ENCODE measurements at regions not wholly inside any gene's neighbourhood (a gene's known extent, or its start where the extent isn't known, plus 50 kb on each side); places are given as distances from the start of the nearest gene placed in this dataset.

DNA sequence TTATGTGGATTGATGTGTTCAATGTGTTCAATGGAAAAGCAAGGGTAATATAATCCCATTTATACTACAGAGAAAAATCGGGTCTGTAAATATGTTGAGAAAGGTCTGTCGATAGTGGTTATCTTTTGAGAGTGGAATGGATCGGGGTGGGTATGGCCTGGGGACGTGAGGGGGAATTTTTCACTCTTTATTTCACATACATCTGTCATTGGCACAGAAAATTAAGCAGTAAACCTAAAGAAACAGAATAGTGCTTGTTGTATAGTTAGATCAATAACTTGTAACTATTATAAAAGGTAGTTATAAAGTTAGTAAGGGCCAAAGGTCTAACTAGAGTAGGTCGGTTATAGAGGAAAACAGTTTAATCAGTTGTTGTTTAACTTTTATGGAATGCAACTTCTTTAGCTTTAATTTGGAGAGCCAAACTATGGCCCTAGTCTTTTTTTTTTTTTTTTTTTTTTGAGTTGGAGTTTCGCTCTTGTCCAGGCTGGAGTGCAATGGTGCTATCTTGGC lies 66.1 kb upstream of the ABL1 start:
- TF ChIP-seq EZH2phosphoT487 (IDR thresholded peaks at IDR 0.05; ENCODE audit: borderline replicate concordance, low read length) = no peak
- TF ChIP-seq, protein P1, sequence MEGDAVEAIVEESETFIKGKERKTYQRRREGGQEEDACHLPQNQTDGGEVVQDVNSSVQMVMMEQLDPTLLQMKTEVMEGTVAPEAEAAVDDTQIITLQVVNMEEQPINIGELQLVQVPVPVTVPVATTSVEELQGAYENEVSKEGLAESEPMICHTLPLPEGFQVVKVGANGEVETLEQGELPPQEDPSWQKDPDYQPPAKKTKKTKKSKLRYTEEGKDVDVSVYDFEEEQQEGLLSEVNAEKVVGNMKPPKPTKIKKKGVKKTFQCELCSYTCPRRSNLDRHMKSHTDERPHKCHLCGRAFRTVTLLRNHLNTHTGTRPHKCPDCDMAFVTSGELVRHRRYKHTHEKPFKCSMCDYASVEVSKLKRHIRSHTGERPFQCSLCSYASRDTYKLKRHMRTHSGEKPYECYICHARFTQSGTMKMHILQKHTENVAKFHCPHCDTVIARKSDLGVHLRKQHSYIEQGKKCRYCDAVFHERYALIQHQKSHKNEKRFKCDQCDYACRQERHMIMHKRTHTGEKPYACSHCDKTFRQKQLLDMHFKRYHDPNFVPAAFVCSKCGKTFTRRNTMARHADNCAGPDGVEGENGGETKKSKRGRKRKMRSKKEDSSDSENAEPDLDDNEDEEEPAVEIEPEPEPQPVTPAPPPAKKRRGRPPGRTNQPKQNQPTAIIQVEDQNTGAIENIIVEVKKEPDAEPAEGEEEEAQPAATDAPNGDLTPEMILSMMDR (IDR thresholded peaks at IDR 0.05; ENCODE audit: low read depth, low read length, poor library complexity, severe bottlenecking) = no peak
- Histone ChIP-seq H3K4me1 (ENCODE audit: control insufficient read depth, low read length) (peaks cover 18% of the 10 kb centered on the region), H4K20me1 (ENCODE audit: control insufficient read depth, insufficient read depth, low read depth, low read length) (peaks cover 7% of the 10 kb centered on the region; the same call in 1 of the 2 replicates), H3F3A (ENCODE audit: control insufficient read depth, insufficient read depth) (no peaks in the 10 kb centered on the region), H3K27ac (ENCODE audit: low read depth, low read length) (no peak overlapping the region), H3K4me3 (ENCODE audit: low read length) (no peak overlapping the region), H3K36me3 (ENCODE audit: control insufficient read depth, low read length) (no peaks in the 10 kb centered on the region), H3K79me2 (ENCODE audit: control insufficient read depth, low read length) (peaks cover 40% of the 10 kb centered on the region), H3K9me3 (ENCODE audit: control insufficient read depth, insufficient read depth, low read length) (no peaks in the 10 kb centered on the region), H3K4me2 (ENCODE audit: low read length) (no peak overlapping the region), H3K9me2 (replicated peaks; ENCODE audit: control insufficient read depth, low read length) (no peaks in the 10 kb centered on the region), H3K27me3 (ENCODE audit: control insufficient read depth, low read length) (no peaks in the 10 kb centered on the region)

DNA sequence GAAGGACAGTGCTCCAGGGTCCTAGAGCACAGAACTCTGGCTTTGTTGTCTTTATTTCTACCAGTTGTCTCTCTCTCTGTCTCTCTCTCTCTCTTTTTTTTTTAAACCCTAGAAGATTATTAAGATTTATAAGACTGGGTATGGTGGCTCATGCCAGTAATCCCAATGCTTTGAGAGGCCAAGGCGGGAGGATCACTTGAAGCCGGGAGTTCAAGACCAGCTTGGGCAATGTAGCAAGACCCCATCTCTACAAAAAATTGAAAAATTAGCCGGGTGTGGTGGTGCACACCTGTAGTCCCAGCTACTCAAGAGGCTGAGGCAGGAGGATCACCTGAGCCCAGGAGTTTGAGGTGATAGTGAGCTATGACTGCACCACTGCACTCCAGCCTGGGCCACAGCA lies 65.0 kb upstream of the ABL1 start:
- Histone ChIP-seq H4K20me1 (ENCODE audit: control insufficient read depth, insufficient read depth, low read depth, low read length) (peaks cover 7% of the 10 kb centered on the region; the same call in 1 of the 2 replicates), H3K4me3 (ENCODE audit: low read length) (no peak overlapping the region), H3K79me2 (ENCODE audit: control insufficient read depth, low read length) (peaks cover 41% of the 10 kb centered on the region), H3K9me3 (ENCODE audit: control insufficient read depth, insufficient read depth, low read length) (no peaks in the 10 kb centered on the region), H3K27me3 (ENCODE audit: control insufficient read depth, low read length) (no peaks in the 10 kb centered on the region), H3K9me2 (replicated peaks; ENCODE audit: control insufficient read depth, low read length) (no peaks in the 10 kb centered on the region), H3K36me3 (ENCODE audit: control insufficient read depth, low read length) (no peaks in the 10 kb centered on the region), H3K27ac (ENCODE audit: low read depth, low read length) (no peak overlapping the region), H3K4me1 (ENCODE audit: control insufficient read depth, low read length) (peaks cover 22% of the 10 kb centered on the region), H3F3A (ENCODE audit: control insufficient read depth, insufficient read depth) (no peaks in the 10 kb centered on the region), H3K4me2 (ENCODE audit: low read length) (no peak overlapping the region)
- TF ChIP-seq EZH2phosphoT487 (IDR thresholded peaks at IDR 0.05; ENCODE audit: borderline replicate concordance, low read length) = no peak
- TF ChIP-seq, protein P1 (IDR thresholded peaks at IDR 0.05; ENCODE audit: low read depth, low read length, poor library complexity, severe bottlenecking) = no peak

DNA sequence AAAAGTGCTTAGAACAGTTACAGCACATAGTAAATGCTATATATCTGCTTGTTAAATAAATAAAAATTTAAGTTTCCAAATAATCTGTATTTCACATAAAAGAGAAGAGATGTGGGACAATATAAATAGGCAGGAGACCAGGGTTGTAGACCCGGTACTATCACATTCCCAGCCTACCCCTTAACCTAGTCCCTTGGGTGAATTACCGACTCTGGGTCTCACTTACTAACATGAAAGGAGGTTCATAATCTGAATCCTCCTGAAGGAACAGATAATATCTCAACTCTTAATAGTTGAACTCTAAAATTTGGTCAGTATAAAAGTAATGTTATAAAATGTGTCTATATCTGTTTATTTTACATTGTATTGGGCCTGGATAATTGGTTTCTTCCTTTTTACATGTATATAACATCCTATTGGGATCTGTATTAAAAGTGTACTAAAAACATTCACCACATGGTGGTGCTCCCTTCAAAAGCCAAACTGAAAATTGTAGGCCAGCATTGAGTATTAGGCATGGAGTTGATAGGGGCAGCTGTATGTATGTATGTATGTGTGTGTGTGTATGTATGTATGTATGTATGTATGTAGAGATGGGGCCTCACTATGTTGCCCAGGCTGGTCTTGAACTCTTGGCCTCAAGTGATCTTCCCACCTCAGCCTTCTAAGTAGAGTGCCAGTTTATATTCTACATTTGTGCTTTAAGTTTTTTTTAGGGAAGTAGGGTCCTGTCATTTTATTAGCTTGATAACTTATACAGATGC lies 64.2 kb upstream of the ABL1 start:
- H3K79me2 ChIP-seq (ENCODE audit: control insufficient read depth, low read length) = peaks cover 37% of the 10 kb centered on the region
- H3K36me3 ChIP-seq (ENCODE audit: control insufficient read depth, low read length) = no peaks in the 10 kb centered on the region
- H3F3A ChIP-seq (ENCODE audit: control insufficient read depth, insufficient read depth) = no peaks in the 10 kb centered on the region
- H3K9me3 ChIP-seq (ENCODE audit: control insufficient read depth, insufficient read depth, low read length) = no peaks in the 10 kb centered on the region
- no peak overlapping the region for H3K4me2 ChIP-seq (ENCODE audit: low read length)
- no peaks in the 10 kb centered on the region for H3K27me3 ChIP-seq (ENCODE audit: control insufficient read depth, low read length)
- H3K4me1 ChIP-seq (ENCODE audit: control insufficient read depth, low read length) = peaks cover 15% of the 10 kb centered on the region
- no peak overlapping the region for H3K4me3 ChIP-seq (ENCODE audit: low read length)
- no peak overlapping the region for H3K27ac ChIP-seq (ENCODE audit: low read depth, low read length)
- H4K20me1 ChIP-seq (ENCODE audit: control insufficient read depth, insufficient read depth, low read depth, low read length) = peaks cover 4% of the 10 kb centered on the region; the same call in 1 of the 2 replicates
- TF ChIP-seq, protein P1 (IDR thresholded peaks at IDR 0.05; ENCODE audit: low read depth, low read length, poor library complexity, severe bottlenecking) = peak; percentile 74
- TF ChIP-seq EZH2phosphoT487 (IDR thresholded peaks at IDR 0.05; ENCODE audit: borderline replicate concordance, low read length) = no peak
- no peaks in the 10 kb centered on the region for H3K9me2 ChIP-seq (replicated peaks; ENCODE audit: control insufficient read depth, low read length)
